Nephron (organoid): ENCODE measurements at regions not wholly inside any gene's neighbourhood (a gene's known extent, or its start where the extent isn't known, plus 50 kb on each side); places are given as distances from the start of the nearest gene placed in this dataset.

ENCODE experiments used
- H3K27ac Mint-ChIP-seq, 3 experiments: 2 replicates each; pipeline ENCODE4 v1.8.0; 2020; ENCODE audit warnings: mixed read lengths in 3 of 3, mild to moderate bottlenecking in 2 of 3, moderate library complexity in 1 of 3
- H3K27me3 Mint-ChIP-seq: 2 replicates; pipeline ENCODE4 v1.8.0; 2021; ENCODE audit warnings: low read depth, mild to moderate bottlenecking, moderate library complexity, mixed read lengths
- H3K36me3 Mint-ChIP-seq: 2 replicates; pipeline ENCODE4 v1.8.0; 2020; ENCODE audit warnings: low read depth, mixed read lengths
- H3K4me1 Mint-ChIP-seq: 2 replicates; pipeline ENCODE4 v1.8.0; 2020; ENCODE audit warnings: mixed read lengths
- H3K4me3 Mint-ChIP-seq, 3 experiments: 2 replicates each; pipeline ENCODE4 v1.8.0; 2020; ENCODE audit warnings: mild to moderate bottlenecking in 3 of 3, mixed read lengths in 3 of 3, moderate library complexity in 2 of 3
- H3K9me3 Mint-ChIP-seq: 2 replicates; pipeline ENCODE4 v1.8.0; 2020; ENCODE audit warnings: mixed read lengths
- CTCF ChIP-seq, 3 experiments: fragments of 200-600 bp; sonication (generic); IDR thresholded peaks; one replicate each; pipeline ENCODE4 v1.5.0; 2021; ENCODE audit warnings: antibody characterized with exemption in 3 of 3; ENCODE audit not compliant: unreplicated experiment in 3 of 3

- no peak for TF ChIP-seq CTCF (IDR thresholded peaks at IDR 0.05; ENCODE audit: unreplicated experiment in 3 of 3)
- Mint-ChIP-seq H3K4me3 (no peak overlapping the region), H3K4me1 (peaks cover 15% of the 10 kb centered on the region), H3K27me3 (peaks cover 13% of the 10 kb centered on the region), H3K36me3 (no peaks in the 10 kb centered on the region), H3K9me3 (peaks cover 14% of the 10 kb centered on the region), H3K27ac (no peak overlapping the region)
Measured at GRCh38 chr21:35482933-35483662, 434.0 kb upstream of the RUNX1 start.

- peaks cover 14% of the 10 kb centered on the region for H3K9me3 Mint-ChIP-seq
- peaks cover 15% of the 10 kb centered on the region for H3K4me1 Mint-ChIP-seq
- no peak for TF ChIP-seq CTCF (IDR thresholded peaks at IDR 0.05; ENCODE audit: unreplicated experiment in 3 of 3)
Measured at GRCh38 chr21:35482096-35482495, 433.0 kb upstream of the RUNX1 start.

GRCh38 chr21:35481005-35481404 is 431.9 kb upstream of the RUNX1 start:
- no peaks in the 10 kb centered on the region for H3K36me3 Mint-ChIP-seq
- no peak overlapping the region for H3K4me3 Mint-ChIP-seq
- peaks cover 9% of the 10 kb centered on the region for H3K27me3 Mint-ChIP-seq
- H3K27ac Mint-ChIP-seq = no peak overlapping the region
- H3K4me1 Mint-ChIP-seq = peaks cover 21% of the 10 kb centered on the region
- no peak for TF ChIP-seq CTCF (IDR thresholded peaks at IDR 0.05; ENCODE audit: unreplicated experiment in 3 of 3)
- H3K9me3 Mint-ChIP-seq = peaks cover 14% of the 10 kb centered on the region

More at GRCh38 chr21:35482096-35482495, 433.0 kb upstream of the RUNX1 start:
- Mint-ChIP-seq H3K36me3 (no peaks in the 10 kb centered on the region), H3K27ac (no peak overlapping the region), H3K27me3 (peaks cover 9% of the 10 kb centered on the region), H3K4me3 (no peak overlapping the region)

- peaks cover 14% of the 10 kb centered on the region for H3K9me3 Mint-ChIP-seq
- H3K4me3 Mint-ChIP-seq = no peak overlapping the region
- no peaks in the 10 kb centered on the region for H3K36me3 Mint-ChIP-seq
- no peak overlapping the region for H3K27ac Mint-ChIP-seq
- no peak for TF ChIP-seq CTCF (IDR thresholded peaks at IDR 0.05; ENCODE audit: unreplicated experiment in 3 of 3)
- H3K27me3 Mint-ChIP-seq = peaks cover 7% of the 10 kb centered on the region
- peaks cover 24% of the 10 kb centered on the region for H3K4me1 Mint-ChIP-seq
Measured at GRCh38 chr21:35479529-35479928, 430.4 kb upstream of the RUNX1 start.

- peaks cover 20% of the 10 kb centered on the region for H3K4me1 Mint-ChIP-seq
- TF ChIP-seq CTCF (IDR thresholded peaks at IDR 0.05; ENCODE audit: unreplicated experiment in 3 of 3) = no peak
- H3K4me3 Mint-ChIP-seq = no peak overlapping the region
- peaks cover 14% of the 10 kb centered on the region for H3K9me3 Mint-ChIP-seq
- H3K27ac Mint-ChIP-seq = no peak overlapping the region
- peaks cover 2% of the 10 kb centered on the region for H3K27me3 Mint-ChIP-seq
- H3K36me3 Mint-ChIP-seq = no peaks in the 10 kb centered on the region
Measured at GRCh38 chr21:35479065-35479448, 430.0 kb upstream of the RUNX1 start.
